Jurkat, Clone E6-1 (cell line): ENCODE measurements at regions not wholly inside any gene's neighbourhood (a gene's known extent, or its start where the extent isn't known, plus 50 kb on each side); places are given as distances from the start of the nearest gene placed in this dataset.
A peak's percentile ranks its signal among the peaks of the same experiment; 100 is the strongest.
"Not testable (repeated sequence)": the region's sequence is repeated elsewhere in the genome, so short reads cannot be mapped to it uniquely, and the experiment has no call there.

Source experiments
- DNase-seq: peaks from one replicate; pipeline ENCODE4 v3.0.0-alpha.2; 2011; ENCODE audit warnings: low read depth, low spot score
- H3K4me3 ChIP-seq: 2 replicates; pipeline ENCODE4 v1.5.1; 2011; ENCODE audit warnings: mild to moderate bottlenecking, low read length, control low read depth, moderate library complexity

- H3K4me3 ChIP-seq, DNase-seq: not testable (repeated sequence)
These were observed 192.7 kb upstream of the PIEZO2 start for GRCh38 chr18:11342115-11342514.

DNA sequence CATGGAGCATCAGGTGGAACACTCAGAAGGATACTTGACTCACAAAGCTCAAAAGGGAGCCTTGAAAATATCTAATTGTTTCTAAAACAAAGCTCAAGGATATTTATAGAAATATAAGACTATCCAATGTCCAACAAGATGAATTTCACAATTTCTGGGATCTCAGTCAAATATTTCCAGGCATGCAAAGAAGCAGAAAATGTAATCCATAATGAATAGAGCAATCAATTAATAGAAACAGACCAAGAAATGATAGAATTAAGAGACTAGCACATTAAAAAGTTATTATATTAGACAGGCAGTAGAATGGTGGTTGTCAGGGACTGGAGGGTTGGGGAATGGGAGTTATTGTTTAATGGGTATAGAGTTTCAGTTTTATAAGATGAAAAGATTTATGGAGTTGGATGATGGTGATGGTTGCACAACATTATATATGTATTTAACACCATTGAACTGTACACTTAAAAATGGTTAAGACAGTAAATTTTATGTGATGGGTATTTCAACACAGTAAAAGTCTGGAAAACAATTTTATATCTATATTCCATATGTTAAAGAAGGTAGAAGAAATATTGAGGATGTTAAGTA, 189.9 kb upstream of the PIEZO2 start:
- no peak overlapping the region for H3K4me3 ChIP-seq
- DNase-seq: no peak

- DNase-seq: no peak
- no peak overlapping the region for H3K4me3 ChIP-seq
These were observed 186.9 kb upstream of the PIEZO2 start for GRCh38 chr18:11336241-11336640.

- H3K4me3 ChIP-seq: no peak overlapping the region
- no peak for DNase-seq
These were observed 178.1 kb upstream of the PIEZO2 start for GRCh38 chr18:11327391-11328009.

DNA sequence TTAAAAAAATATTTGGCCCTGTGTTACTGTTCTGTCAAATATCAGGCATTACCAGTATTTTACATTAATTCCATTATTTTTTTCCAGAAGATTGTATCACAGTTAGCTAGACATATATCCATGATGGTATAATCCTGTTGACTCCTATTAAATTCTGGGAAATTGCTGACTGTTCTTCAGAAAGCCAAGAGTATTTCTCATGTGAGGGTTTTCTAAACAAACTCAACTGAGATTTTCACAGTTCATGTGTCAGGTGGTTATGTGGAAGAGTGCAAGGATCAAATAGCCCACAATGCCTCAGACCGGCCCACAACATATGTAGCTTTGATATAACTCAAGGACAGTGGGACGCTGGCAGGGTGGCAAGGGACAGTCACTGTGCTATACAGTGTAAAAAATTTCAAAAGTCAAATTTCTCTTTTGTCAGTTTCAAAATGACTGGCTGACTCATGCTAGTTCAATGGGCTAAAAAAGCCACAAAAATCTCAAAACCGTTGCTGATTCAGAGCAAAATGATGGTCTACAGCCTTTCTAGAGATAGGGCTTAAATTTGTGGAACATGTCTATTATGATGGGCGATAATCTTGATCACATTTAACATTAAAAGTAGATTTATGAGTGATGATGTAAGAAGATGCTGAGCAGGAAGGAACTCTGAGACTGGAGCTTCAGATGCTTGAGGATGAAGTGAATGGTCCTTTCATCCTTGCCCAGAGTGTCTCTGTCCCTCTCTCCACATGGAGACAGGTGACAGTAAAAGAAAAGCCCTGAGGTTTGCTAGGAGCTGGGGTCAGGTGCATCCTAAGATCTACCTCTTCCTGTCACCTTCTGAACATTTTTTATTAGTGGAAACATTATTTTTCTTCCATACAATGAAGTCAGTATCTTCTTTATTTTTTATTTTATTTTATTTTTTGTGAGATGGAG, 175.8 kb upstream of the PIEZO2 start:
- H3K4me3 ChIP-seq: no peak overlapping the region
- DNase-seq: no peak

- DNase-seq: no peak
These were observed 175.1 kb upstream of the PIEZO2 start for GRCh38 chr18:11324510-11324909.

GRCh38 chr18:11323359-11323819, 174.0 kb upstream of the PIEZO2 start:
- H3K4me3 ChIP-seq: no peak overlapping the region
- DNase-seq: no peak

More at GRCh38 chr18:11324510-11324909, 175.1 kb upstream of the PIEZO2 start:
- H3K4me3 ChIP-seq: no peak overlapping the region

DNA sequence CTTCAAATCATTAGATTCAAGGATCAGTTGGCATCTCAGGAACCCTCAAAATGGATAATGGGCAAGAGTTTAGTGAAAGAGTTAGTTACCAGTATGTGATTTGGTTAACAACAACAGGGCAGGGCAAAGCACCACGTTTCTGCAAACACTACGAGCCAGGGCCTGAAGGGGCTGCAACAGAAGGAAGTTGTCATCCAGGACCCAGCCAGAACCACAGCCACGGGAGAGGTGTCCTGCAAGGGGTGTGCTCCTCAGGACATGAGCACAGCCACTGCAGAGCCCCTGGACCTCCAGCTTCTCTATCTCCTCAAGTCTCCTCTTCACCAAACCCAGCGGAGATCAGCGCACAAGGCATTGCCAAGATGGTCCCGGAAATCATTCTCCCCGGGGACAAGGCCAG, 173.3 kb upstream of the PIEZO2 start:
- DNase-seq: no peak
- no peak overlapping the region for H3K4me3 ChIP-seq

- DNase-seq: no peak
- H3K4me3 ChIP-seq: no peak overlapping the region
These were observed 172.6 kb upstream of the PIEZO2 start for GRCh38 chr18:11322006-11322405.

GRCh38 chr18:11320986-11321385, 171.6 kb upstream of the PIEZO2 start:
- peak; percentile 26 for DNase-seq
- no peak overlapping the region for H3K4me3 ChIP-seq

DNA sequence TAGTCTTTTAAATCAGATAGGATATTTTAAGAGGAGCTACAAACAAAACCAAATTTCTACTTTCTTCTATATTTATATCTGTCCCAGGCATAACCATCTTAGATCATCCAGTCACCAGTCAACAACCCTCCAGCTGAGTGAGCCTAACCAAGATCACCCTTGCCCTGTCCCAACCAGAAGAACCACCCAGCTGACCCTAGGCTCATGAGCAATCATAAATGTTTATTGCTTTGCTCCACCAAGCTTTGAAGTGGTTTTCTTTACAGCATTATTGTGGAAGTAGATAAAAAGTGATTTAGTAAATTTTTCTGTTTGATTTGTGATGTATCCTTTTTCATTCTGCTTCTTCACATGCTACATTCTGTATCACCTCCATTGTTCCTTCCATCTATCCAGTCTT, 167.2 kb upstream of the PIEZO2 start:
- H3K4me3 ChIP-seq: no peak overlapping the region
- DNase-seq: no peak

DNA sequence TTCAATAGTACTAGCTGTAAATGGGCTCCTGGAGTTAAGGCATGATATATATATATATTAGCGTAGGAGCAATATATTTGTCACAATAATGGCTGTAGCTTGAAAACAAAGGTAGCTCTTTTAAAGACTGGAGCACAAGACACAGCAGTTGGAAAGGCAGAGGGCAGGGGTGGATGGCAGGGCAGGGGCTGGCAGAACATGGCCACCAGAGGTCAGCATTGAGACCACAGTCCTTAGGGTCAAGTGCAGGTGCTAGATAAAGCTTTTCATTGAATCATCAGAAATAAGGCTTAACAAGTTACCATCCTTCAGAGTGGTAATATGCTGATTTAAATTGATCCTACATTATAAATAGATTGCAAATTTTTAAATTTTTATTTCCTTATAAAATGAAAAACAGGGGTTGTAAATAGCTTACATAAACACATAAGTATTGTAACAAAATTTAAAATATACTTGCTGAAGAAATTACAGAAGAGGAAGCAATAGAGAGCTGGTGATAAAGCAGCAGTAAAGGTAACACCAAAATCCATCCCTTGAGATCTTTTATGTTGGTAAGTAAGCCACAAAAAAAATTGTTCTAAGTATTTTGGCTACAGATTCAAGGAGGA, 161.2 kb upstream of the PIEZO2 start:
- H3K4me3 ChIP-seq: no peak overlapping the region
- DNase-seq: peak; percentile 22

DNA sequence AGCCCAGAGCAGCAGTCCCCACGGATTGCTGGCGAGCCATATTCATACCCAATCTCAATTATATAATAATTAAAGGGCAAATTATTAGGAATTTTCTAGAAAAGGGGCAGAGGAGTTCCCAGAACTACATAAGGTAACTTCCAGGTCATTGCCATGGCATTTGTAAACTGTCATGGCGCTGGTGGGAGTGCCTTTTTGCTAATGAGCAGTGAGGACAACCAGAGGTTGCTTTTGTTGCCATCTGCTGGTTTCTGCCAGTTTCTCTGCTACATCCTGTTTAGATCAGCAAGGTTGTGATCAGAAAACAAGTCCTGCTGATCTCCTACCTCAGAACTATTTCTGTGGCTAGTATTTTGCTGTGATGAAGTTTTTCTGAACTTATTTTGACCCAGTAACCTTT, 159.8 kb upstream of the PIEZO2 start:
- peak; percentile 41 for DNase-seq
- no peak overlapping the region for H3K4me3 ChIP-seq

- no peak overlapping the region for H3K4me3 ChIP-seq
- DNase-seq: peak; percentile 11
These were observed 159.1 kb upstream of the PIEZO2 start for GRCh38 chr18:11308499-11308898.

DNA sequence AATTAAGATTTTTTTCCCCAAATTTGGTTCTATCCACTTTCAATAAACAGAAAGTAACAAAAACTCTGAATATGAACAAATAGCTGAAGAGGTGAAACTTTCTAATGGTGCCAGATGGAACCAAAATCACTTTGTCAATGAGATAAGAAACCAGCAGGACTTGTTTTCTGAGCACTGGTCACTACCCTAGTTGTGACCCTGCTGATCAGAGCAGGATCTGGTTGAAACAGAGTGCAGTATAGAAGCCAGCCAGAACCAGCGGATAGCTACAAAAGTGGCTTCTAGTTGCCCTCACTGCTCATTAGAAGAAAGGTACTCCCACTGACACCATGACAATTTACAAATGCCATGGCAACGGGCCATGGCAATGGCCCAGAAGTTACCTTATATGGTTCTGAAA, 158.3 kb upstream of the PIEZO2 start:
- H3K4me3 ChIP-seq: no peak overlapping the region
- no peak for DNase-seq

GRCh38 chr18:11305507-11305906, 156.1 kb upstream of the PIEZO2 start:
- DNase-seq: no peak
- H3K4me3 ChIP-seq: no peak overlapping the region

DNA sequence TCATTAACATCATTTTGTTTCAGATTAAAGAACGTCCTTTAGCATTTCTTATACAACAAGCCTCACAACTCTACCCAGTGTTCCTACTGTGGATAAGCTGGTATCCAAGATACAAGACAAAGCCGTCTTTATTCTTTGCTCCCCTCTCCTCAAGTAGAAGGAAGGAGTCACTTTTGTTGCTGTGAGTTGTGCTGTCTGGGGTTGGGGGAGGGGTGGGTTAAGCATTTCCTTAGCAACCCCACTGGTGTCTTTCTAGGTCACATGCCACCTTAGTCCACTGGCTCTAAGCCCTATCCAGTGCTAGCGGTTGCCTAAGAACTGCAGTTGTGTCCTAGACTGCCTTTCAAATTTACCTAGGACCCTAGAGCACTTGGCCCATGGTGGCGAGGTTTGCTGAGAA, 155.6 kb upstream of the PIEZO2 start:
- H3K4me3 ChIP-seq: no peak overlapping the region
- no peak for DNase-seq

GRCh38 chr18:11296946-11297345, 147.6 kb upstream of the PIEZO2 start:
- no peak overlapping the region for H3K4me3 ChIP-seq
- DNase-seq: no peak

DNA sequence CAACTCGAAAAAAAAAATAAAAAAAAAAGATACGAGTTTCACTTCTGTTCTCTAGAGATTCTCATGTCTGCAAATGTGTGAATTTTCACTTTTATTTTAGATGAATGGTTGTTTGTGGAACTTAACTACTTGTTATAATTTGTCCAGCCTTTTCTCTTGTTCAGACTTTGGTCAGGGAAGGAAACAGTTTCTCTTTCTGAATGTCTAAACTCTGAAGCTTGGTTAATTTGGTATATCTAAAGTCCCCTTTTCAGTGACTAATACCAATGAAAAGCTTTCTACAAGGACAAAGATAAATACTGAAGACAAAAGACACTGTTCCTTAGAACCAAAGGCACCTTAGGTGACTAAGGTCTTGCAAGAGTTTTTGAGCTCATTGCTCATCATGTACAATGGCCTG, 144.4 kb upstream of the PIEZO2 start:
- H3K4me3 ChIP-seq: no peak overlapping the region
- no peak for DNase-seq

- H3K4me3 ChIP-seq: no peak overlapping the region
- DNase-seq: no peak
These were observed 141.4 kb upstream of the PIEZO2 start for GRCh38 chr18:11290786-11291185.
